Cardiac septum (tissue), 1 donor: ENCODE measurements at regions not wholly inside any gene's neighbourhood (a gene's known extent, or its start where the extent isn't known, plus 50 kb on each side); places are given as distances from the start of the nearest gene placed in this dataset.

Experiments used
- DNase-seq: peaks from one replicate; pipeline ENCODE4 v3.0.0-alpha.2; 2020; ENCODE audit warnings: low spot score
- intact Hi-C: fragments of 100-400 bp; cut with DNase I; formaldehyde crosslinking; loops from one replicate; pipeline ENCODE4 v1.14.0; 2022
- donor health status: DM: no; HTN: no; CAD: no.

- intact Hi-C loops = loop anchor here (5.0 kb wide), 1 partner anchor 64 kb away; no protein-coding TSS in a partner anchor
- no peak for DNase-seq
Observed at GRCh38 chr5:112643339-112643971, 94.2 kb upstream of the APC start.

- intact Hi-C loops = no loop called here
- DNase-seq = no peak
Observed at GRCh38 chr5:112646139-112646936, 91.3 kb upstream of the APC start.

GRCh38 chr5:112647428-112647827, 90.3 kb upstream of the APC start:
- no peak for DNase-seq
- intact Hi-C loops = no loop called here

DNA sequence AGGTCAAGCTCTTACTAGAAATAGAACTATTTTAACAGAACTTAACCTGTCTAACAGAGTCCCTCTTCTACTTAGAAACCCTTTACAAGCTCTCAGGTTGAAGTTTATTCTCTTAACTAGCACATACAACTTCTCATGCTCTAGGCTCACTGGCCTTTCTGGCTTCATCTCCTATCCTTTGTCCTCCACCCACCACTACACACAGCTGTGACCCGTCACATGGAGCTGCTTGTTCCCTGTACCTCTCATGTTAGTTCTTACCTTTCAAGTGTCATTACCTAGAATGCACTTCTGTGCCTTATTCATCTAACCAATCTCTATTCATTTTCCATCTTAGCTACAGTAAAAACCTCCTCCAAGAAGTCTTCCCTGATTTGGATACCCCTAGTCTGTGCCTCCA, 89.4 kb upstream of the APC start:
- intact Hi-C loops = no loop called here
- DNase-seq = no peak

- DNase-seq = no peak
- intact Hi-C loops = no loop called here
Observed at GRCh38 chr5:112649882-112650281, 87.8 kb upstream of the APC start.

DNA sequence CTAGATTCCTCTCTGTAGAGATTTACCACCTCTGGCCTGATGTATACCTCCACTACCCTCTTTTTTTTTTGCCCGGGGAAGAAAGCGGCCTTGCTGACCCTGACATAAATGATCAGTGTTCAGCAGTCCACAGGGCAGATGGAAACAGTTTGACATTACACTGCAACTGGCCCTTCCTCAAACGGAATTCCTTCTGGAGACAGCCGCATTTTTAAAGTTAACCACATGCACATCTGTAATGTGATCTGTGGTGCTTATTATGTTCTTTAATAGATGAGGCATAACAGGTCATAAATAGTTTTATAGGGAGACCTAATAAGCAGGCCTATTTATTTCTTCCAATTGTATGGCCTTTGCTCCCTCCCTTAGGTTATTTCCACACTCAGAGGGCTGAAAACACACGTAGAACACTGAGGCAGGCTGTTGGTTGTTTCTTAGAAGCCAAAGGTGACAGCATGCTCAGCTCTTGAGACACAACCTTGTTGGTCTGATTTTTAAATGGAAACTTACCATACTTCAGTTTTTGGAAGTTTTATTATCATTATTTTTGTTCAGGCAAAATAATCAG, 84.0 kb upstream of the APC start:
- intact Hi-C loops = no loop called here
- no peak for DNase-seq

GRCh38 chr5:112655513-112655912, 82.2 kb upstream of the APC start:
- intact Hi-C loops = no loop called here
- DNase-seq = no peak

- no peak for DNase-seq
- intact Hi-C loops = no loop called here
Observed at GRCh38 chr5:112656451-112656850, 81.2 kb upstream of the APC start.

DNA sequence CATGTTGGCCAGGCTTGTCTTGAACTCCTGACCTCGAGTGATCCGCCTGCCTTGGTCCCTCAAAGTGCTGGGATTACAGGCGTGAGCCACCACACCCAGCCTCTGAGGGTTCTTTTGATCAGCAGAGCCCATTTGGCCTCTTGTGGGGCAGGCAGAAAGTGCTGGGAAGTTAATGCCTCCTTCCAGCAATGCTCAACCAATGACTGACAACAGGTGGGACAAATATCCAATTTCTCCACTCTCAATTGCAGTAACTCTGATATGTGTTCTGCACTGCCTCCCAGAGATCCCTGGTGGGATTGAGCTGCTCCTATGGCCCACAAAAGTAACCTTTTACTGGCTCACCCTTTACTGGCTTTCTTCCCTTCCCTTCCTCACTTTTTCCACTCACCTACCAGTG, 79.9 kb upstream of the APC start:
- intact Hi-C loops = no loop called here
- DNase-seq = no peak

DNA sequence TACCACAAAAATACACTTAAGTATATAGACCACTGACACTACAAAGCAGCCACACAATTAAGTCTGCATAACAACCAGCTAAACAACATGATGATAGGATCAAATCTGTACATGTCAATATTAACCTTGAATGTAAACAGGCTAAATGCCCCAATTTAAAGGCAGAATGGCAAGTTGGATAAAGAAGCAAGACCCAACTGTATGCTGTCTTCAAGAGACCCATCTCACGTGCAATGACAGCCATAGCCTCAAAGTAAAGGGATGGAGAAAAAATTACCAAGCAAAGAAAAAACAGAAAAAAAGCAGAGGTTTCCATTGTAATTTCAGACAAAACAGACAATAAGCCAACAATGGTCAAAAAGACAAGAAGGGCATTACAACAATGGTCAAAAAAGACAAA, 77.3 kb upstream of the APC start:
- intact Hi-C loops = no loop called here
- no peak for DNase-seq

GRCh38 chr5:112663146-112663545, 74.5 kb upstream of the APC start:
- DNase-seq = no peak
- intact Hi-C loops = no loop called here

DNA sequence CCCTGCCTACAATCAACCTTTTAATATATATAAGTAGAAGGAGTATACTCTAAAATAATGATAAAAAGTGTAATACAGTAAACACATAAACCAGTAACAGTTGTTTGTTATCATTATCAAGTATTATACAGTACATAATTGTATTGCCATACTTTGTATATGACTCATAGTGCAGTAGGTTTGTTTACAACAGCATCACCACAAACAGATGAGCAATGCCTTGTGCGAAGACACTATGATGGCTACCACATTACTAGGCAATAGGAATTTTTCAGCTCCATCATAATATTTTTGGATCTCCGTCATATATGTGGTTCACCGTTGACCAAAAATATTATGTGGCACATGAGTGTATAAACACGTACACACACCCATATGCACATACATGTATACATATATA, 69.7 kb upstream of the APC start:
- intact Hi-C loops = no loop called here
- DNase-seq = no peak

GRCh38 chr5:112668911-112669310, 68.8 kb upstream of the APC start:
- intact Hi-C loops = no loop called here
- no peak for DNase-seq

DNA sequence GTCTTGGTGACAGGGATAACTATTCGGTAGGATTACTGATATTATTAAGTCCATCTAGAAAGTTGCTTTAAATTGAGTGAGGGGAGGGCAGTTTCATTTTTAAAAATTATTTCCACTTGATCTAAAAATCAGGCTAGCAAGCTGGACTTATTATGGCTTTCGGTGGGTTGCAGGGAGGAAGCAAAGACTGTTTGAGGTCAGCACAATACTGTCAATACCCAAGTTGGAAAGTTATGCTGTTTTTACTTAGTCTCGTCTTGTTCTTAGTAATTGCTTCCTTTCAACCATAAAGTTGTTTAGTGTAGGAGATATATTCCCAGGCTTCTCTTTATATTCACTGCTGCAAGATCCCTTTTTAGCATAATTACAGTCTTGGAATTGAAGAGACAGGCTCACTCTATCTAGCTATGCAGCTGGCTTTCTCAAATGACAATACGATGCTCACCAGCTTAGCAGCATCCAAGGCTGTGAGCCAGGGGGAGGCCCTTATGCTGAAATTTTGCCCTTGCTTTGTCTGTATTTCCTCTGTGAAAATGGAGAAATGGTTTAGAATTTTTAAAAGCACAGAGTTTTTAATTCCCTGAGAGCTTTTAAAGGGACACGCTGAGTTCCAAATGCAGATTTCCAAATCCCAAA, 68.2 kb upstream of the APC start:
- no peak for DNase-seq
- intact Hi-C loops = no loop called here

GRCh38 chr5:112671687-112672086, 66.0 kb upstream of the APC start:
- no peak for DNase-seq
- intact Hi-C loops = no loop called here

DNA sequence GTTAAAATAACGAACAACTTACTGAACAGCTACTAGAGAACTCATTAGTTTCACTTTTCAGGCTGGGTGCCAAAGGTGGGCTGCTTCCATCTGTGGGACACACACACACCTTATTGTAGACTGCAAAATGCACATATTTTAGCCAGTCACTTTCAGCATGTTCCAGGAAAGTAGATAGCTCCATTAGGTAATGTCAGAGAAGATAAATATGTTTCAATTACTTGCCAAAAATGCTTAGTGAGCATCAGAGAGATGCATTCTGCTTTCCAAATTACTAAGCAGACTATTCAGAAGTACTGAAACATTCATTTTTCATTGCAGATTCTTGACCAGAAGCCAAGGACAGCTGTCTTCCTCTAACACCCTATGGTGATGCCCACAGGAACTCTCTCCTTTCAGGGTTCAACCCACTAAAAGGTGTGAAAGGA, 56.2 kb upstream of the APC start:
- intact Hi-C loops = loop anchor here (10.0 kb wide), 1 partner anchor 127 kb away; no protein-coding TSS in a partner anchor

GRCh38 chr5:112682621-112683061, 55.0 kb upstream of the APC start:
- DNase-seq = no peak
- intact Hi-C loops = loop anchor here (10.0 kb wide), 1 partner anchor 128 kb away; no protein-coding TSS in a partner anchor

More for the DNA sequence above, 56.2 kb upstream of the APC start:
- DNase-seq = no peak

GRCh38 chr5:112684121-112684520, 53.6 kb upstream of the APC start:
- intact Hi-C loops = loop anchor here (10.0 kb wide), 1 partner anchor 129 kb away; no protein-coding TSS in a partner anchor
- DNase-seq = no peak

DNA sequence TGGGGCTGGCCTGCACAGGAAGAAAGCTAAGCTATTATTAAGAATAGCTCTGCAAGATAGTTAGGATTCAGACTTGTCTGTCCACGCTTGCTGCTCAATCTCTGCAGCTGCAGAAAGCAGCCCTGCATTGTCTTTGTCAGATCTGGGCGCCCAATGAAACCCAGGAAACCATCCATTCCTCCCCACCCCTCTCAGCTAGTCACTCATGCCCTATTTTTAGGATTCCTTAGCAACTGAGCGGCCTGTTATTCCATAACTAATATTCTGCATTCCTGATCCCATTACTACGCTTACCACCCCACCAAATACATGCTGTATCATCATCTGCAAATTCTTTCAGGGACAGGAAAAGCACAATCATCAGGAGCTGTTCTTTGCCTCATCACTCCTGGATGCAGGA, 52.9 kb upstream of the APC start:
- intact Hi-C loops = loop anchor here (10.0 kb wide), 1 partner anchor 130 kb away; no protein-coding TSS in a partner anchor
- DNase-seq = no peak

DNA sequence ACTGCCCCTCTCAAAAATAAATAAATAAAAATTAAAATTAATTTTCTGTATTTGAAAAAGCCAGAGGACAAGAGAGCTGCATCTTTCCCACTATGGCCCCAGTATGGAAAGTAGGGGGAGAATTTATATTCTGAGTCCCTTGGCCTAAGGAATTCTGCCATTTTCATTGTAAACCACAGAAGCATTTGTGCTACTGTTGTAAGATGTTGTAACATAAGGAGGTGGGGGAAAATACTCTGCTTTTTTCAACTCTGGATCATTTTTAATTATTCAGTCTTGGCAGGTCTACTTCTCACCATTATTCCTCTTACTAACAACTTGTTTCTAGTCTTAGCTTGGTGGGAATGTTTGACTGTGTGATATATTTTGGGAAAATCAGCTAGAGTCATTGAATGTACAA, 52.3 kb upstream of the APC start:
- intact Hi-C loops = loop anchor here (10.0 kb wide), 1 partner anchor 131 kb away; no protein-coding TSS in a partner anchor
- DNase-seq = no peak
